ENCODE measurements at regions not wholly inside any gene's neighbourhood (a gene's known extent, or its start where the extent isn't known, plus 50 kb on each side); places are given as distances from the start of the nearest gene placed in this dataset.

DNA sequence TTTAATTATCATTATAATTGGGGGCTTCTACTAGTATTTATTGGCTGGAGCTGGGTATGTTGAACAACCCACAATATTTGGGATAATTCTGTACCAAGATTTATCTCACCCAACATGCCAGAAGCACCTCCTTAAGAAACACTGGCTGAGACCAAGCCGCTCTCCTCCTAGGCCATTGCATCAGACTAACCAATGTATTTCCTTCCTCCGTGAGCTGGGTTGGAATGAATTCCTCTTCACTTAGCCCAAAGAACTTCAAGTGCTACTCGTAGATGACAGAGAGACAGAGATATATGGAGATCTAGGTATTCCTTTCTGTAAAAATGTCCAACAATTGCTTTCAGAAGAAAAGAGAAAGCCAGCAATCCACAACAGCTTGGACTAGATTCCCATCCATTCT, 87.2 kb upstream of the ETS2 start:
- no peak for TF ChIP-seq EZH2 (optimal IDR thresholded peaks at IDR 0.05; ENCODE audit: low read depth, low read length)
- TF ChIP-seq, protein P1, sequence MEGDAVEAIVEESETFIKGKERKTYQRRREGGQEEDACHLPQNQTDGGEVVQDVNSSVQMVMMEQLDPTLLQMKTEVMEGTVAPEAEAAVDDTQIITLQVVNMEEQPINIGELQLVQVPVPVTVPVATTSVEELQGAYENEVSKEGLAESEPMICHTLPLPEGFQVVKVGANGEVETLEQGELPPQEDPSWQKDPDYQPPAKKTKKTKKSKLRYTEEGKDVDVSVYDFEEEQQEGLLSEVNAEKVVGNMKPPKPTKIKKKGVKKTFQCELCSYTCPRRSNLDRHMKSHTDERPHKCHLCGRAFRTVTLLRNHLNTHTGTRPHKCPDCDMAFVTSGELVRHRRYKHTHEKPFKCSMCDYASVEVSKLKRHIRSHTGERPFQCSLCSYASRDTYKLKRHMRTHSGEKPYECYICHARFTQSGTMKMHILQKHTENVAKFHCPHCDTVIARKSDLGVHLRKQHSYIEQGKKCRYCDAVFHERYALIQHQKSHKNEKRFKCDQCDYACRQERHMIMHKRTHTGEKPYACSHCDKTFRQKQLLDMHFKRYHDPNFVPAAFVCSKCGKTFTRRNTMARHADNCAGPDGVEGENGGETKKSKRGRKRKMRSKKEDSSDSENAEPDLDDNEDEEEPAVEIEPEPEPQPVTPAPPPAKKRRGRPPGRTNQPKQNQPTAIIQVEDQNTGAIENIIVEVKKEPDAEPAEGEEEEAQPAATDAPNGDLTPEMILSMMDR (IDR thresholded peaks at IDR 0.05; ENCODE audit: low read length), result no peak

Data from MM.1S (cell line).